ENCODE measurements at regions not wholly inside any gene's neighbourhood (a gene's known extent, or its start where the extent isn't known, plus 50 kb on each side); places are given as distances from the start of the nearest gene placed in this dataset.

- no peak overlapping the region for H3K4me3 ChIP-seq (replicated peaks in 1 of 3; ENCODE audit: insufficient read depth in 1 of 3, low read depth in 2 of 3, low read length in 3 of 3)
- intact Hi-C loops (cut with micrococcal nuclease; ENCODE audit: unreplicated experiment) (no loop called here), in situ Hi-C loops (cut with HindIII; ENCODE audit: extremely low pct_ligation_motif_present, low pct_unique_long_range_greater_than_20kb) (no loop called here)
- H3K79me2 ChIP-seq (ENCODE audit: insufficient read depth, low read length) = no peaks in the 10 kb centered on the region
- ChIA-PET POLR2A (no interaction called here), CTCF (ENCODE audit: low intra/inter-chr PET ratio, low total read pairs) (no interaction called here)
- no peak overlapping the region for H2AFZ ChIP-seq (ENCODE audit: low read length)
- H3K9me3 ChIP-seq (ENCODE audit: low read length) = no peaks in the 10 kb centered on the region
- H3K9ac ChIP-seq (ENCODE audit: insufficient read depth, low read depth, low read length) = no peak overlapping the region
- ATAC-seq = no peak
- no TSS peak for BruUV-seq (replicated peaks)
- WGBS (ENCODE audit: low lambda C conversion rate) = 11% methylated on average over 2 of the region's 2 CpGs
- peaks cover 17% of the 10 kb centered on the region for H3K4me1 ChIP-seq (ENCODE audit: insufficient read depth, low read length)
- H3K36me3 ChIP-seq (replicated peaks in 1 of 2; ENCODE audit: control insufficient read depth in 1 of 2, insufficient read depth in 2 of 2, low read length in 2 of 2) = no peaks in the 10 kb centered on the region
- H3K27ac ChIP-seq (ENCODE audit: extremely low read length, insufficient read depth, low read length) = no peak overlapping the region
- no peaks in the 10 kb centered on the region for H3K27me3 ChIP-seq (ENCODE audit: control insufficient read depth in 1 of 2, insufficient read depth in 2 of 2, low read length in 2 of 2)
- DNase-seq (ENCODE audit: low spot score) = no peak
- FAIRE-seq = no peak
- TF ChIP-seq ETS1 (CRISPR knock-in tag; IDR thresholded peaks at IDR 0.05) (no peak), ZEB1 (IDR thresholded peaks at IDR 0.05; ENCODE audit: insufficient replicate concordance, low read depth) (no peak), ZMAT3 (CRISPR knock-in tag; conservative IDR thresholded peaks at IDR 0.05) (no peak), JDP2 (CRISPR knock-in tag; IDR thresholded peaks at IDR 0.05; ENCODE audit: borderline replicate concordance) (no peak), ZNF136 (CRISPR knock-in tag; IDR thresholded peaks at IDR 0.05; ENCODE audit: low read depth) (no peak), ZNF557 (CRISPR knock-in tag; IDR thresholded peaks at IDR 0.05) (no peak), ZNF816 (CRISPR knock-in tag; IDR thresholded peaks at IDR 0.05; ENCODE audit: borderline replicate concordance) (no peak), ZNF512 (CRISPR knock-in tag; IDR thresholded peaks at IDR 0.05) (no peak), ERF (CRISPR knock-in tag; IDR thresholded peaks at IDR 0.05) (no peak), MAFK (conservative IDR thresholded peaks at IDR 0.05 in 1 of 2, IDR thresholded peaks at IDR 0.05 in 1 of 2; ENCODE audit: low read length in 2 of 2) (peak in 1 of 2 experiments; percentile 10; a peak in 1 of 4 replicates), NFE2L2 (IDR thresholded peaks at IDR 0.05; ENCODE audit: low read length) (peak; percentile 69; the same call in 1 of the 2 replicates), HDAC1 (CRISPR knock-in tag; IDR thresholded peaks at IDR 0.05) (no peak), ZSCAN9 (CRISPR knock-in tag; IDR thresholded peaks at IDR 0.05; ENCODE audit: borderline replicate concordance) (no peak), MBNL3 (CRISPR knock-in tag; conservative IDR thresholded peaks at IDR 0.05) (no peak), MIER3 (CRISPR knock-in tag; IDR thresholded peaks at IDR 0.05; ENCODE audit: borderline replicate concordance) (no peak)
- TF ChIP-seq, protein P1, sequence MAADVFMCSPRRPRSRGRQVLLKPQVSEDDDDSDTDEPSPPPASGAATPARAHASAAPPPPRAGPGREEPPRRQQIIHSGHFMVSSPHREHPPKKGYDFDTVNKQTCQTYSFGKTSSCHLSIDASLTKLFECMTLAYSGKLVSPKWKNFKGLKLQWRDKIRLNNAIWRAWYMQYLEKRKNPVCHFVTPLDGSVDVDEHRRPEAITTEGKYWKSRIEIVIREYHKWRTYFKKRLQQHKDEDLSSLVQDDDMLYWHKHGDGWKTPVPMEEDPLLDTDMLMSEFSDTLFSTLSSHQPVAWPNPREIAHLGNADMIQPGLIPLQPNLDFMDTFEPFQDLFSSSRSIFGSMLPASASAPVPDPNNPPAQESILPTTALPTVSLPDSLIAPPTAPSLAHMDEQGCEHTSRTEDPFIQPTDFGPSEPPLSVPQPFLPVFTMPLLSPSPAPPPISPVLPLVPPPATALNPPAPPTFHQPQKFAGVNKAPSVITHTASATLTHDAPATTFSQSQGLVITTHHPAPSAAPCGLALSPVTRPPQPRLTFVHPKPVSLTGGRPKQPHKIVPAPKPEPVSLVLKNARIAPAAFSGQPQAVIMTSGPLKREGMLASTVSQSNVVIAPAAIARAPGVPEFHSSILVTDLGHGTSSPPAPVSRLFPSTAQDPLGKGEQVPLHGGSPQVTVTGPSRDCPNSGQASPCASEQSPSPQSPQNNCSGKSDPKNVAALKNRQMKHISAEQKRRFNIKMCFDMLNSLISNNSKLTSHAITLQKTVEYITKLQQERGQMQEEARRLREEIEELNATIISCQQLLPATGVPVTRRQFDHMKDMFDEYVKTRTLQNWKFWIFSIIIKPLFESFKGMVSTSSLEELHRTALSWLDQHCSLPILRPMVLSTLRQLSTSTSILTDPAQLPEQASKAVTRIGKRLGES (CRISPR knock-in tag; IDR thresholded peaks at IDR 0.05; ENCODE audit: borderline replicate concordance) = no peak
- TF ChIP-seq, protein P2, sequence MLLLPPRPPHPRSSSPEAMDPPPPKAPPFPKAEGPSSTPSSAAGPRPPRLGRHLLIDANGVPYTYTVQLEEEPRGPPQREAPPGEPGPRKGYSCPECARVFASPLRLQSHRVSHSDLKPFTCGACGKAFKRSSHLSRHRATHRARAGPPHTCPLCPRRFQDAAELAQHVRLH (CRISPR knock-in tag; IDR thresholded peaks at IDR 0.05; ENCODE audit: borderline replicate concordance, low read depth) = no peak
- H3K4me2 ChIP-seq (ENCODE audit: low read depth, low read length) = no peak overlapping the region
- H4K20me1 ChIP-seq (ENCODE audit: insufficient read depth, low read length) = no peaks in the 10 kb centered on the region
Measured at GRCh38 chr3:78511840-78512239, 1256.0 kb downstream of the ROBO1 start.
